Mesenchymal stem cell (in vitro differentiated cells and primary cell): ENCODE measurements at regions not wholly inside any gene's neighbourhood (a gene's known extent, or its start where the extent isn't known, plus 50 kb on each side); places are given as distances from the start of the nearest gene placed in this dataset.

ENCODE experiments used
- DNase-seq: peaks from one replicate; pipeline ENCODE4 v3.0.0-alpha.2; 2013
- H2AFZ ChIP-seq: one replicate; pipeline ENCODE4 v1.6.1; 2013; ENCODE audit warnings: low read depth, mild to moderate bottlenecking, control low read depth, inconsistent platforms, low read length, moderate library complexity
- H2AK5ac ChIP-seq: 2 replicates; pipeline ENCODE4 v1.6.1; 2013; ENCODE audit warnings: low read length, moderate library complexity, mild to moderate bottlenecking, inconsistent platforms; ENCODE audit not compliant: severe bottlenecking
- H2BK120ac ChIP-seq: one replicate; pipeline ENCODE4 v1.6.1; 2013; ENCODE audit warnings: low read depth, mild to moderate bottlenecking, inconsistent platforms, low read length, moderate library complexity
- H2BK12ac ChIP-seq, 2 experiments: one replicate each; pipeline ENCODE4 v1.6.1; 2013; ENCODE audit warnings: inconsistent platforms in 2 of 2, low read length in 2 of 2, mild to moderate bottlenecking in 2 of 2, moderate library complexity in 2 of 2, control low read depth in 1 of 2
- H2BK15ac ChIP-seq: one replicate; pipeline ENCODE4 v1.6.1; 2013; ENCODE audit warnings: mild to moderate bottlenecking, low read depth, inconsistent platforms; ENCODE audit not compliant: poor library complexity, severe bottlenecking
- H2BK5ac ChIP-seq: 2 replicates; pipeline ENCODE4 v1.6.1; 2013; ENCODE audit warnings: low read depth, mild to moderate bottlenecking, low read length, control low read depth, inconsistent platforms; ENCODE audit not compliant: poor library complexity, severe bottlenecking
- H3K14ac ChIP-seq, 2 experiments: one replicate each; pipeline ENCODE4 v1.6.1; 2013; ENCODE audit warnings: inconsistent platforms in 2 of 2, low read length in 2 of 2, control low read depth in 1 of 2, mild to moderate bottlenecking in 1 of 2, moderate library complexity in 1 of 2
- H3K18ac ChIP-seq, 2 experiments: one replicate each; pipeline ENCODE4 v1.6.1; 2013; ENCODE audit warnings: inconsistent platforms in 2 of 2, low read length in 2 of 2, control low read depth in 1 of 2, low read depth in 1 of 2, mild to moderate bottlenecking in 1 of 2
- H3K23ac ChIP-seq, 2 experiments: one replicate each; pipeline ENCODE4 v1.6.1; 2013; ENCODE audit warnings: inconsistent platforms in 2 of 2, low read length in 2 of 2, mild to moderate bottlenecking in 2 of 2, moderate library complexity in 2 of 2, control low read depth in 1 of 2
- H3K27ac ChIP-seq: 2 replicates; pipeline ENCODE4 v1.5.1; 2013; ENCODE audit warnings: mild to moderate bottlenecking, moderate library complexity, low read length, control low read depth, inconsistent platforms; ENCODE audit not compliant: poor library complexity, severe bottlenecking
- H3K27me3 ChIP-seq, 2 experiments: 2 replicates each; pipeline versions ENCODE4 v1.6.1 to v1.7.0; 2013; ENCODE audit warnings: low read length in 2 of 2, mild to moderate bottlenecking in 2 of 2, moderate library complexity in 2 of 2, control low read depth in 1 of 2, inconsistent platforms in 1 of 2; ENCODE audit not compliant: control insufficient read depth in 1 of 2, insufficient read depth in 1 of 2
- H3K36me3 ChIP-seq, 2 experiments: 2 replicates each; pipeline versions ENCODE4 v1.6.1 to v1.7.0; 2013; ENCODE audit warnings: low read length in 2 of 2, control low read depth in 1 of 2, inconsistent platforms in 1 of 2, low read depth in 1 of 2, mild to moderate bottlenecking in 1 of 2; ENCODE audit not compliant: insufficient read depth in 2 of 2, control insufficient read depth in 1 of 2
- H3K4ac ChIP-seq, 2 experiments: one replicate each; pipeline ENCODE4 v1.6.1; 2013; ENCODE audit warnings: inconsistent platforms in 2 of 2, low read length in 2 of 2, mild to moderate bottlenecking in 2 of 2, moderate library complexity in 2 of 2, control low read depth in 1 of 2, low read depth in 1 of 2
- H3K4me1 ChIP-seq: 2 replicates; pipeline ENCODE4 v1.6.1; 2013; ENCODE audit warnings: low read depth, low read length, control low read depth; ENCODE audit not compliant: control insufficient read depth, insufficient read depth
- H3K4me2 ChIP-seq: 2 replicates; pipeline ENCODE4 v1.6.1; 2013; ENCODE audit warnings: low read length, mild to moderate bottlenecking, inconsistent platforms; ENCODE audit not compliant: poor library complexity, severe bottlenecking
- H3K4me3 ChIP-seq, 2 experiments: 2 replicates each; pipeline versions ENCODE4 v1.5.1 to v1.7.0; 2013; ENCODE audit warnings: low read length in 2 of 2, mild to moderate bottlenecking in 2 of 2, control low read depth in 1 of 2, low read depth in 1 of 2; ENCODE audit not compliant: insufficient read depth in 1 of 2
- H3K79me1 ChIP-seq: replicated peaks from 2 replicates; pipeline ENCODE4 v1.6.1; 2013; ENCODE audit warnings: mild to moderate bottlenecking, control low read depth, low read length, inconsistent platforms; ENCODE audit not compliant: poor library complexity, severe bottlenecking
- H3K9ac ChIP-seq: 2 replicates; pipeline ENCODE4 v1.7.0; 2013; ENCODE audit warnings: mild to moderate bottlenecking, low read length, moderate library complexity
- H3K9me3 ChIP-seq: 2 replicates; pipeline ENCODE4 v1.7.0; 2013; ENCODE audit warnings: mild to moderate bottlenecking, low read length; ENCODE audit not compliant: control insufficient read depth
- H4K8ac ChIP-seq: one replicate; pipeline ENCODE4 v1.6.1; 2013; ENCODE audit warnings: inconsistent platforms, mild to moderate bottlenecking, low read length, moderate library complexity
- H4K91ac ChIP-seq: one replicate; pipeline ENCODE4 v1.6.1; 2013; ENCODE audit warnings: mild to moderate bottlenecking, low read length, inconsistent platforms
- WGBS: methylation state at CpG from one replicate; pipeline ENCODE4 v1.1.7; 2013; ENCODE audit warnings: mixed read lengths; 5-methylcytosine and 5-hydroxymethylcytosine counted together

- Histone ChIP-seq H3K36me3 (no peaks in the 10 kb centered on the region), H3K9me3 (no peaks in the 10 kb centered on the region), H3K4me1 (no peaks in the 10 kb centered on the region), H3K4me3 (no peak overlapping the region), H3K9ac (no peak overlapping the region), H3K4ac (no peak overlapping the region), H2BK5ac (no peak overlapping the region), H2AK5ac (no peak overlapping the region), H3K79me1 (no peaks in the 10 kb centered on the region), H3K27ac (no peak overlapping the region), H3K4me2 (no peak overlapping the region), H2BK15ac (no peak overlapping the region), H3K18ac (no peak overlapping the region), H2BK12ac (no peak overlapping the region), H2AFZ (no peak overlapping the region), H3K23ac (no peak overlapping the region), H4K91ac (no peak overlapping the region), H3K14ac (no peak overlapping the region), H2BK120ac (no peak overlapping the region), H4K8ac (no peak overlapping the region), H3K27me3 (no peaks in the 10 kb centered on the region)
- WGBS: 86% methylated on average over 1 of the region's 2 CpGs
- DNase-seq: peak; percentile 23
Observed at GRCh38 chr7:17725821-17726220, 214.5 kb downstream of the SNX13 start.

GRCh38 chr7:17732083-17732482 is 208.2 kb downstream of the SNX13 start:
- Histone ChIP-seq H3K27ac (no peak overlapping the region), H3K36me3 (no peaks in the 10 kb centered on the region), H4K8ac (no peak overlapping the region), H3K23ac (no peak overlapping the region), H3K4me3 (no peak overlapping the region), H2BK120ac (no peak overlapping the region), H3K9me3 (peaks cover 2% of the 10 kb centered on the region), H2AFZ (no peak overlapping the region), H2BK15ac (no peak overlapping the region), H3K14ac (no peak overlapping the region), H3K9ac (no peak overlapping the region), H3K18ac (peak overlapping the region in 1 of 2 experiments; percentile 56), H3K4me1 (no peaks in the 10 kb centered on the region), H3K27me3 (no peaks in the 10 kb centered on the region), H2BK5ac (no peak overlapping the region), H2AK5ac (no peak overlapping the region), H3K79me1 (no peaks in the 10 kb centered on the region), H3K4me2 (no peak overlapping the region), H4K91ac (no peak overlapping the region), H2BK12ac (no peak overlapping the region), H3K4ac (no peak overlapping the region)
- no peak for DNase-seq
- 83% methylated on average over 3 of the region's 3 CpGs for WGBS
